ENCODE measurements at regions not wholly inside any gene's neighbourhood (a gene's known extent, or its start where the extent isn't known, plus 50 kb on each side); places are given as distances from the start of the nearest gene placed in this dataset.
"Not testable (repeated sequence)": the region's sequence is repeated elsewhere in the genome, so short reads cannot be mapped to it uniquely, and the experiment has no call there.

GRCh38 chr12:19666070-19666469, 226.8 kb downstream of the AEBP2 start:
- H3K27me3 ChIP-seq (ENCODE audit: control insufficient read depth, insufficient read depth, low read length) = no peaks in the 10 kb centered on the region
- no peak overlapping the region for H3K27ac ChIP-seq (ENCODE audit: low read depth, low read length)
- no peaks in the 10 kb centered on the region for H3K36me3 ChIP-seq (ENCODE audit: control insufficient read depth, insufficient read depth, low read length)
- H3K9me3 ChIP-seq (ENCODE audit: control insufficient read depth, insufficient read depth, low read length) = no peaks in the 10 kb centered on the region
- H3K9ac ChIP-seq (ENCODE audit: low read depth, low read length) = no peak overlapping the region
- no peak overlapping the region for H3K4me3 ChIP-seq (ENCODE audit: low read depth, low read length)
- H3K4me1 ChIP-seq (ENCODE audit: control insufficient read depth, insufficient read depth, low read length) = 0 out of 2 replicates have a peak, but pooled peaks cover 6% of the 10 kb centered on the region

GRCh38 chr12:19669793-19670192, 230.5 kb downstream of the AEBP2 start:
- Histone ChIP-seq H3K9me3 (ENCODE audit: control insufficient read depth, insufficient read depth, low read length) (no peaks in the 10 kb centered on the region), H3K27ac (ENCODE audit: low read depth, low read length) (no peak overlapping the region), H3K4me3 (ENCODE audit: low read depth, low read length) (no peak overlapping the region)

GRCh38 chr12:19671695-19672094, 232.4 kb downstream of the AEBP2 start:
- Histone ChIP-seq H3K36me3 (ENCODE audit: control insufficient read depth, insufficient read depth, low read length) (no peaks in the 10 kb centered on the region), H3K9me3 (ENCODE audit: control insufficient read depth, insufficient read depth, low read length) (no peaks in the 10 kb centered on the region), H3K27me3 (ENCODE audit: control insufficient read depth, insufficient read depth, low read length) (no peaks in the 10 kb centered on the region), H3K9ac (ENCODE audit: low read depth, low read length) (no peak overlapping the region), H3K4me1 (ENCODE audit: control insufficient read depth, insufficient read depth, low read length) (no peaks in the 10 kb centered on the region), H3K27ac (ENCODE audit: low read depth, low read length) (no peak overlapping the region), H3K4me3 (ENCODE audit: low read depth, low read length) (no peak overlapping the region)

More at GRCh38 chr12:19669793-19670192, 230.5 kb downstream of the AEBP2 start:
- Histone ChIP-seq H3K36me3 (ENCODE audit: control insufficient read depth, insufficient read depth, low read length) (no peaks in the 10 kb centered on the region), H3K4me1 (ENCODE audit: control insufficient read depth, insufficient read depth, low read length) (no peaks in the 10 kb centered on the region), H3K27me3 (ENCODE audit: control insufficient read depth, insufficient read depth, low read length) (no peaks in the 10 kb centered on the region), H3K9ac (ENCODE audit: low read depth, low read length) (no peak overlapping the region)

- no peaks in the 10 kb centered on the region for H3K4me1 ChIP-seq (ENCODE audit: control insufficient read depth, insufficient read depth, low read length)
- H3K9me3 ChIP-seq (ENCODE audit: control insufficient read depth, insufficient read depth, low read length) = no peaks in the 10 kb centered on the region
- no peak overlapping the region for H3K27ac ChIP-seq (ENCODE audit: low read depth, low read length)
- no peak overlapping the region for H3K9ac ChIP-seq (ENCODE audit: low read depth, low read length)
- no peaks in the 10 kb centered on the region for H3K27me3 ChIP-seq (ENCODE audit: control insufficient read depth, insufficient read depth, low read length)
- no peaks in the 10 kb centered on the region for H3K36me3 ChIP-seq (ENCODE audit: control insufficient read depth, insufficient read depth, low read length)
- no peak overlapping the region for H3K4me3 ChIP-seq (ENCODE audit: low read depth, low read length)
These were observed 235.1 kb downstream of the AEBP2 start for GRCh38 chr12:19674437-19674836.

- H3K9ac ChIP-seq (ENCODE audit: low read depth, low read length) = no peak overlapping the region
- no peaks in the 10 kb centered on the region for H3K9me3 ChIP-seq (ENCODE audit: control insufficient read depth, insufficient read depth, low read length)
- H3K27me3 ChIP-seq (ENCODE audit: control insufficient read depth, insufficient read depth, low read length) = no peaks in the 10 kb centered on the region
- no peaks in the 10 kb centered on the region for H3K4me1 ChIP-seq (ENCODE audit: control insufficient read depth, insufficient read depth, low read length)
- H3K4me3 ChIP-seq (ENCODE audit: low read depth, low read length) = no peak overlapping the region
- no peak overlapping the region for H3K27ac ChIP-seq (ENCODE audit: low read depth, low read length)
- no peaks in the 10 kb centered on the region for H3K36me3 ChIP-seq (ENCODE audit: control insufficient read depth, insufficient read depth, low read length)
These were observed 236.1 kb downstream of the AEBP2 start for GRCh38 chr12:19675361-19675760.

GRCh38 chr12:19678501-19678900, 239.2 kb downstream of the AEBP2 start:
- not testable (repeated sequence) for H3K27me3 ChIP-seq (ENCODE audit: control insufficient read depth, insufficient read depth, low read length); H3K9me3 ChIP-seq (ENCODE audit: control insufficient read depth, insufficient read depth, low read length); H3K4me1 ChIP-seq (ENCODE audit: control insufficient read depth, insufficient read depth, low read length); H3K4me3 ChIP-seq (ENCODE audit: low read depth, low read length); H3K27ac ChIP-seq (ENCODE audit: low read depth, low read length); H3K9ac ChIP-seq (ENCODE audit: low read depth, low read length); H3K36me3 ChIP-seq (ENCODE audit: control insufficient read depth, insufficient read depth, low read length)

GRCh38 chr12:19681007-19681406, 241.7 kb downstream of the AEBP2 start:
- Histone ChIP-seq H3K27me3 (ENCODE audit: control insufficient read depth, insufficient read depth, low read length) (no peaks in the 10 kb centered on the region), H3K27ac (ENCODE audit: low read depth, low read length) (no peak overlapping the region), H3K4me3 (ENCODE audit: low read depth, low read length) (no peak overlapping the region), H3K9me3 (ENCODE audit: control insufficient read depth, insufficient read depth, low read length) (no peaks in the 10 kb centered on the region), H3K4me1 (ENCODE audit: control insufficient read depth, insufficient read depth, low read length) (no peaks in the 10 kb centered on the region), H3K36me3 (ENCODE audit: control insufficient read depth, insufficient read depth, low read length) (no peaks in the 10 kb centered on the region), H3K9ac (ENCODE audit: low read depth, low read length) (no peak overlapping the region)

DNA sequence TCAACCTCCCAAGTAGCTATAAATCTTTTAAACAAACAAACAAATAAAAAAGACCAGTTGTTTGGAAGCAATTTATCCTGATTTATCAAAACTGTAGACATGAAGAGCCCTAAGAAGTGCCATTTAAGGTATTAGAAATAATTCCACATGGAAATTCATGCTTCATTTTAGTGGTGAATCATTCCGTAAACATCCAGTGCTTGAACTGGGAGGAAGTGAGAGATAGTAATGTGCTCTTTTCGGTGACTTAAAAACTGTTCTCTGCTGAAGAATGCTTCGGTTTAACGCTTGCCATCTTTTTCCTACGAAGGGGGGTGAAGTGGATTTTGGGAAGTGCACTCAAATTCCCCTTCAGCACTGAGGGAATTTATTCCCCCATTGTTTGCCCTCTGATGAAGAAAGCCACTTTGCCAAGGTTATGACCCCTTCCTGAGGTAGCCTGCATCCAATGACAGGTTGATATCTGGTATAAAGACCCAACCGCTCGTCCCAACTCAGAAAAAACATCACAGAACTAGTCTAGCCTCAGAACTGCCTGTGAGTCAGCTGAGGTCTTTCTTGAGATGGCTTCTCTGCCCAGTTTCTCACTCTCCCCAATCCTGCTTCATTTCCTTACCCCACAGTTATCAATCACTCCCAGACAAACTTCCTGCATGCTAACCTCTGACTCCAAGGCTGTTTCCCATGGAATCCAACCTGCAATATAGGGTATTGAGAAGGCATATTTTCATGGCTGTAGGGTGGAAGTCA, 244.1 kb downstream of the AEBP2 start:
- H3K27ac ChIP-seq (ENCODE audit: low read depth, low read length) = no peak overlapping the region
- H3K4me1 ChIP-seq (ENCODE audit: control insufficient read depth, insufficient read depth, low read length) = no peaks in the 10 kb centered on the region
- H3K9ac ChIP-seq (ENCODE audit: low read depth, low read length) = no peak overlapping the region
- H3K36me3 ChIP-seq (ENCODE audit: control insufficient read depth, insufficient read depth, low read length) = no peaks in the 10 kb centered on the region
- no peak overlapping the region for H3K4me3 ChIP-seq (ENCODE audit: low read depth, low read length)
- H3K27me3 ChIP-seq (ENCODE audit: control insufficient read depth, insufficient read depth, low read length) = no peaks in the 10 kb centered on the region
- no peaks in the 10 kb centered on the region for H3K9me3 ChIP-seq (ENCODE audit: control insufficient read depth, insufficient read depth, low read length)

DNA sequence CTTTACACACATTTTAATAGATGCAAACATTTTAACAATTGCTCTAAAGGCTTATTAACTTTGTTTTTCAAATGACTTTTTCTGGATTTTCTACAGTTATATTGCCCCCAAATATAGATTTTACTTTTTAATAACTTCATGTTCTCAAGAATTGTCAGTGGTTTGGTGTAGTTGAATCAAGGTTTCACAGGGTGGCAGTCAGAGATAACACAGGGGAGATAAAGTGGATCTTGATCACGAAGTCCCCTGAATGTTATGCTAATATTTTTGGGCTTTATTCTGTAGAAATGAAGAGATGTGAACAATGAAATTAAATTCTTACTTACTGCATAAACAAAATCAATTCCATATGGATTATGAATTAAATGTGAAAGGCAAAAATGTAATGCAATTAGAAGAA, 248.1 kb downstream of the AEBP2 start:
- Histone ChIP-seq H3K9me3 (ENCODE audit: control insufficient read depth, insufficient read depth, low read length) (no peaks in the 10 kb centered on the region), H3K36me3 (ENCODE audit: control insufficient read depth, insufficient read depth, low read length) (no peaks in the 10 kb centered on the region), H3K9ac (ENCODE audit: low read depth, low read length) (no peak overlapping the region), H3K4me1 (ENCODE audit: control insufficient read depth, insufficient read depth, low read length) (no peaks in the 10 kb centered on the region), H3K27ac (ENCODE audit: low read depth, low read length) (no peak overlapping the region), H3K27me3 (ENCODE audit: control insufficient read depth, insufficient read depth, low read length) (no peaks in the 10 kb centered on the region), H3K4me3 (ENCODE audit: low read depth, low read length) (no peak overlapping the region)

DNA sequence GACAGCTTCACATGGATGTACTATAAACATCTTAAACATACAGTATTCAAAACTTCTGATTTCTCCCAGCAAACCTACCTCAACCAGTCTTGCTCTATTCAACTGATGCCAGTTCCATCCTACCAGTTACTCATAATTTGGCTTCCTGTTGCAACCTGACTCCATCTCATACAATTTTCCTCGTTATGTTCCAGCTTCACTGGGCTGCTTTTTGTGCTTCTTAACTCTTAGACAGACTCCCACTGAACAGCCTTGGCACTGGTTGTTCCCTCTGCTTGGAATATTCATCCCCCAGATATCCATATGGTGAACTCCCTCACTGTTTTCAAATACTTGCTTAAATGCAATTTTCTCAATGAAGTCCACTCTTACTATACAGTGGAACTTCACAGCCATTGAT, 249.2 kb downstream of the AEBP2 start:
- no peaks in the 10 kb centered on the region for H3K27me3 ChIP-seq (ENCODE audit: control insufficient read depth, insufficient read depth, low read length)
- H3K27ac ChIP-seq (ENCODE audit: low read depth, low read length) = no peak overlapping the region
- H3K4me1 ChIP-seq (ENCODE audit: control insufficient read depth, insufficient read depth, low read length) = no peaks in the 10 kb centered on the region
- no peaks in the 10 kb centered on the region for H3K9me3 ChIP-seq (ENCODE audit: control insufficient read depth, insufficient read depth, low read length)
- H3K9ac ChIP-seq (ENCODE audit: low read depth, low read length) = no peak overlapping the region
- H3K36me3 ChIP-seq (ENCODE audit: control insufficient read depth, insufficient read depth, low read length) = no peaks in the 10 kb centered on the region
- H3K4me3 ChIP-seq (ENCODE audit: low read depth, low read length) = no peak overlapping the region

DNA sequence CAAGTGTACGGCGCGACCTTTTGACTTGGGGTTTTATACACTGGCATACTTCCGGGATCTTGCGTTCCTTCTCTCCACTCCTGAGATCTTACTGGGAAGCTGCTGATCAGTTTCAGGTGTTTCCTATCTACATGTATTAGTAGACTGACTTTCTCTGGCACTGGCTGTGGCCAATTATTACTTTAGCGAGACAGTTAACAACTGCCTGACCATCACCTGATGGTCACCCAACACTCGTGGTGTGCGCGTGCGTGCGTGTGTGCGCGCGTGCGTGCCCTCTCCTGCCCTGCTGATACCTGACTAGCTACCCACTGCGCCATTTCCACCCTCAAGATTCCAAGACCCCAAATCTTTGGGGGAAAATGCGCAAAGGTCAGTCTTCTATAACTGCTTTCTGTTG, 249.9 kb downstream of the AEBP2 start:
- H3K36me3 ChIP-seq (ENCODE audit: control insufficient read depth, insufficient read depth, low read length) = no peaks in the 10 kb centered on the region
- H3K4me3 ChIP-seq (ENCODE audit: low read depth, low read length) = no peak overlapping the region
- H3K27ac ChIP-seq (ENCODE audit: low read depth, low read length) = no peak overlapping the region
- H3K9me3 ChIP-seq (ENCODE audit: control insufficient read depth, insufficient read depth, low read length) = no peaks in the 10 kb centered on the region
- no peaks in the 10 kb centered on the region for H3K4me1 ChIP-seq (ENCODE audit: control insufficient read depth, insufficient read depth, low read length)
- no peak overlapping the region for H3K9ac ChIP-seq (ENCODE audit: low read depth, low read length)
- H3K27me3 ChIP-seq (ENCODE audit: control insufficient read depth, insufficient read depth, low read length) = no peaks in the 10 kb centered on the region

Data from HUES48 (cell line).